PFSK-1 (cell line): ENCODE measurements at regions not wholly inside any gene's neighbourhood (a gene's known extent, or its start where the extent isn't known, plus 50 kb on each side); places are given as distances from the start of the nearest gene placed in this dataset.

Source experiments
- POLR2AphosphoS5 ChIP-seq: IDR thresholded peaks from 2 replicates; pipeline ENCODE4 v1.6.1; 2012; ENCODE audit warnings: low read depth, mild to moderate bottlenecking, control low read depth, low read length, moderate library complexity
- SIN3A ChIP-seq: IDR thresholded peaks from 2 replicates; pipeline ENCODE4 v1.6.1; 2012; ENCODE audit warnings: mild to moderate bottlenecking, low read length, moderate library complexity, borderline replicate concordance; ENCODE audit not compliant: insufficient read depth
- TAF1 ChIP-seq: IDR thresholded peaks from 2 replicates; pipeline ENCODE4 v1.6.1; 2012; ENCODE audit warnings: low read length, control low read depth, borderline replicate concordance; ENCODE audit not compliant: insufficient read depth
- TF ChIP-seq, protein P1 (sequence below), 2 experiments: IDR thresholded peaks; 2 replicates each; pipeline versions ENCODE4 v1.6.1 to v1.8.0; 2011 to 2012; ENCODE audit warnings: low read depth in 2 of 2, low read length in 2 of 2, control low read depth in 1 of 2, inconsistent platforms in 1 of 2, mild to moderate bottlenecking in 1 of 2, moderate library complexity in 1 of 2; ENCODE audit not compliant: insufficient read depth in 1 of 2

DNA sequence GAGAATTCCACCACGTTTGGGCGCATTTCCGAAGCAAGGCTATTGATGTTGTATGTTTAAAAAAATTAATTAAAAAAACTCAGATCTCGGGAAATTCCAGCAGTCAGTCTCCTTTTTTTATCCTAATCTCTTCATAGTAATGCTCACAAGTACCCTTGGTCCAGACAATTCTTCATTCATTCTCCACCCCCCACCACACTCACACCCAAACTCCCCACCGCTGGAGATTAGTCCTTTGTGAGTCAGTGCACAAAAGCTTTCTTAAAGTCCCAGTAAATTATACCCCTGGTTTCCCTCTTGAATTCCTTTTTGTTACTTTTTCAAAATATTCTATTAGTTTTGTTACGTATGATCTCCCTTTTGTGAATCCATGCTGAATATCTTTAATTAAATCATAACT is 274.6 kb downstream of the ZNF536 start:
- TF ChIP-seq, protein P1, sequence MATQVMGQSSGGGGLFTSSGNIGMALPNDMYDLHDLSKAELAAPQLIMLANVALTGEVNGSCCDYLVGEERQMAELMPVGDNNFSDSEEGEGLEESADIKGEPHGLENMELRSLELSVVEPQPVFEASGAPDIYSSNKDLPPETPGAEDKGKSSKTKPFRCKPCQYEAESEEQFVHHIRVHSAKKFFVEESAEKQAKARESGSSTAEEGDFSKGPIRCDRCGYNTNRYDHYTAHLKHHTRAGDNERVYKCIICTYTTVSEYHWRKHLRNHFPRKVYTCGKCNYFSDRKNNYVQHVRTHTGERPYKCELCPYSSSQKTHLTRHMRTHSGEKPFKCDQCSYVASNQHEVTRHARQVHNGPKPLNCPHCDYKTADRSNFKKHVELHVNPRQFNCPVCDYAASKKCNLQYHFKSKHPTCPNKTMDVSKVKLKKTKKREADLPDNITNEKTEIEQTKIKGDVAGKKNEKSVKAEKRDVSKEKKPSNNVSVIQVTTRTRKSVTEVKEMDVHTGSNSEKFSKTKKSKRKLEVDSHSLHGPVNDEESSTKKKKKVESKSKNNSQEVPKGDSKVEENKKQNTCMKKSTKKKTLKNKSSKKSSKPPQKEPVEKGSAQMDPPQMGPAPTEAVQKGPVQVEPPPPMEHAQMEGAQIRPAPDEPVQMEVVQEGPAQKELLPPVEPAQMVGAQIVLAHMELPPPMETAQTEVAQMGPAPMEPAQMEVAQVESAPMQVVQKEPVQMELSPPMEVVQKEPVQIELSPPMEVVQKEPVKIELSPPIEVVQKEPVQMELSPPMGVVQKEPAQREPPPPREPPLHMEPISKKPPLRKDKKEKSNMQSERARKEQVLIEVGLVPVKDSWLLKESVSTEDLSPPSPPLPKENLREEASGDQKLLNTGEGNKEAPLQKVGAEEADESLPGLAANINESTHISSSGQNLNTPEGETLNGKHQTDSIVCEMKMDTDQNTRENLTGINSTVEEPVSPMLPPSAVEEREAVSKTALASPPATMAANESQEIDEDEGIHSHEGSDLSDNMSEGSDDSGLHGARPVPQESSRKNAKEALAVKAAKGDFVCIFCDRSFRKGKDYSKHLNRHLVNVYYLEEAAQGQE (IDR thresholded peaks at IDR 0.05; ENCODE audit: insufficient read depth in 1 of 2, low read depth in 2 of 2, low read length in 2 of 2): no peak
- TF ChIP-seq TAF1: no peak
- TF ChIP-seq POLR2AphosphoS5: no peak
- TF ChIP-seq SIN3A: no peak
